PC-9 (cell line): ENCODE measurements at regions not wholly inside any gene's neighbourhood (a gene's known extent, or its start where the extent isn't known, plus 50 kb on each side); places are given as distances from the start of the nearest gene placed in this dataset.

Experiments used
- CTCF ChIP-seq: fragments of 200-600 bp; sonication (generic); conservative IDR thresholded peaks from 2 replicates; pipeline ENCODE4 v1.6.1; 2017; ENCODE audit warnings: mixed run types, antibody characterized with exemption, mild to moderate bottlenecking, moderate library complexity
- EZH2 ChIP-seq: fragments of 200-600 bp; sonication (generic); IDR thresholded peaks from 2 replicates; pipeline ENCODE4 v1.8.0; 2017; ENCODE audit warnings: antibody characterized with exemption, low read depth

- TF ChIP-seq CTCF = no peak
- no peak for TF ChIP-seq EZH2
These were observed 499.6 kb downstream of the TMEM121 start for GRCh38 chr14:106026026-106026425.
